Muscle of arm (tissue), 1 donor: ENCODE measurements at regions not wholly inside any gene's neighbourhood (a gene's known extent, or its start where the extent isn't known, plus 50 kb on each side); places are given as distances from the start of the nearest gene placed in this dataset.
"Not testable (repeated sequence)": the region's sequence is repeated elsewhere in the genome, so short reads cannot be mapped to it uniquely, and the experiment has no call there.

ENCODE experiments used
- DNase-seq: peaks from one replicate; pipeline ENCODE4 v3.0.0-alpha.2; 2013

DNA sequence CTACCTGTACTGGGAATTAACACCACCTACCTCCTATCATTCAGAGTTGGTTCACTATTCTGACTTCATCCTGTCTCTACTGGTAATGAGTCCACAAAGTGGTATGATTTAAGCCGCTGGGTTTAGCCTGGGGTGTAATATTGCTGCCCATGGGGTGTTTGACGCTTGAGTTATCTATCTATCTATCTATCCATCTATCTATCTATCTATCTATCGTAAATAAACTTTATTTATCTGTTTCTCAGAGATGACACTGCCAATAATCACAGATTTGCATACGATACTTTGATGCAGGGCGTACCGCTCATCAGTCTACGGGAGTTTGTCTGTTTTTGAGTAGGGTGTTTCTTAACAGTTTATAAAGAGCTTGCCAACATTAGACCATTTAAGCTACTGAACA is 73.6 kb upstream of the ZNF184 start:
- no peak for DNase-seq

DNA sequence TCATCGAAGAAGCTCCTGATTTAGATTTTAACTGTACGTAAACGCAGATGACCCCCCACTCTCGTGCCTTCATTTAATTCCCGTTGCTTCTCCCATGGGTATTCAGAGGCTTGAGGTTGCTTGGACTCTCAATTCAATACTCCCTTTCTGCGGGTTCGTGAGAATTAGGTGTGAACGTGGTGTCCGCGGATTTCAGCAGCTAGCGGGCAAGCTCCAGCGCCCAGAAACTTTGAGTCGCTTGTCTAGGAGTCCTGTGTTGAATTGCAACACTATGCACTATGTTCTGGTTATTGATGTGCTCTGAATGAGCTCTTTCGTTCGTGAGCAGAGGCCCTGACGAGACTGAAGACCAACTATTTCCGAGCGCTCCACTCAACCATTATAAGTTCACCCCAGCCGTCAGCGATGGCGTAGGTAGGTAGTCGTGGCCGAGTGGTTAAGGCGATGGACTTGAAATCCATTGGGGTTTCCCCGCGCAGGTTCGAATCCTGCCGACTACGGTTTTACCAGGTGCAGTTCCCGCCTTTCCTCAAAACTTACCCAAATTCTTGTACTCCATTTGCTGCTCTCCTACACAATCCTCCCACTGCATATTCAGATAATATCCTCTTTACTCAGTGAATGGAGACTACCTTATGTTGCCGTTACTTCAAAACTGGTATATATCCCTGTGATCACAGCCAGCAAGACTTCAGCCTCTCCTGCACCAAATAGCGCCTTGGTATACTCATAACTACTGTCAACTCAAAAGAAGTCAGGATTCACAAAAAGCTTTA is 72.6 kb upstream of the ZNF184 start:
- no peak for DNase-seq

DNA sequence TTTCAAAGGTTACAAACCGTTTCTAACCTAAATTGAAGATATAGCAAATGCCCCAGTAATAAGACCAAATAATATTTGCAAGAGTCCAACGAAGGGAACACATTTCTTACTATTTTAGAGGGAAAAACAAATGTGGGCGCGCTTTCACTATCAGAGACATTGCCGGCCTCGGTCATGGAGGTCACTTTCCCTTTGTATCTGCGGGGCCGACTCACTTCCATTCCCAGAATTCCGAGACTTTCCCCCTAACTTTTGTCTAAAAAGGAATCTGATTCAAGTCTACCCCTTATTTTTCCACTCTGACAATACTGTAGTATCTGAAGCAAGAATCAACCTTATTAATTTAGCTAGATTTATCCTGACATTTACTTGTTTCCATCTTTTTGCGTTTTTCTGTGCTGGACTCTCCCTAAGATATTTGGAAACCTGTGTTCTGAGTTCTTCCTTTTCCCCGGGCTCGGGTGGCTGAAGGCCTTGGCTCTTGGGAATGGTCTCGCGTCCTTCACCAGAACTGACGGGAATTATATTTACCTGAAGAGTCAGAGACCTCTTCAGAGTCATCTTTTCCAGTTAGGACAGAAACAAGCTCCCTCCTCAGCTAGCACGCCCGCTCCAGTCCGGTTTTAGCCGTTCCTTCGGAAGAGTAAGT is 71.8 kb upstream of the ZNF184 start:
- DNase-seq: no peak

DNA sequence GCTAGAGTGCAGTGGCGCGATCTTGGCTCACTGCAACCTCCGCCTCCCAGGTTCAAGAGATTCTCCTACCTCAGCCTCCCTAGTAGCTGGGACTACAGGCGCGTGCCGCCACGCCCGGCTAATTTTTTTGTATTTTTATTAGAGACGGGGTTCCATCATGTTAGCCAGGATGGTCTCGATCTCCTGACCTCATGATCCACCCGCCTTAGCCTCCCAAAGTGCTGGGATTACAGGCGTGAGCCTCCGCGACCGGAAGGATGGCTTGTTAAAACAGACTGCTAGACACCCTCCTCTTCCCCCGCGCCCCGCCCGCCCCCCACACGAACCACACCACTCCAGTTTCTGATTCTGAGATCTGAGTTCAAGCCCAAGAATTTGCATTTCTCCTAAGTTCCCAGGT is 71.2 kb upstream of the ZNF184 start:
- DNase-seq: not testable (repeated sequence)

DNA sequence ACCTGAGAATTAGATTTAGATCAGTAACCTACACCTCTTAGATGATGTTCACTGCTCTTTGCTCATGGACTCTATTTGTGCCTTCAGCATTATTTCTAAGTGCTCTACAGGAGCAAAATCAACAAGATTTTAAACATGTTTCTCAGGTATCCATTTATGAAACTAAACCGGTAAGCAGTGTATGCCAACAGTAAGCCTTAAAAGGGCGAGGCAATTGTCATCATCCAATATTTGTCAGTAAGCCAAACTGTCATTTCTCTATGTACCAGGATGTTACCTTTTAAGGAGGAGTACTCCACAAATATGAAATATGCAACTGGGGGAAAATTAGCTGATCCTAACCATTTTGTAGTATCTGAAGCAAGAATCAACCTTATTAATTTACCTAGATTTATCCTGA is 69.6 kb upstream of the ZNF184 start:
- DNase-seq: no peak

DNA sequence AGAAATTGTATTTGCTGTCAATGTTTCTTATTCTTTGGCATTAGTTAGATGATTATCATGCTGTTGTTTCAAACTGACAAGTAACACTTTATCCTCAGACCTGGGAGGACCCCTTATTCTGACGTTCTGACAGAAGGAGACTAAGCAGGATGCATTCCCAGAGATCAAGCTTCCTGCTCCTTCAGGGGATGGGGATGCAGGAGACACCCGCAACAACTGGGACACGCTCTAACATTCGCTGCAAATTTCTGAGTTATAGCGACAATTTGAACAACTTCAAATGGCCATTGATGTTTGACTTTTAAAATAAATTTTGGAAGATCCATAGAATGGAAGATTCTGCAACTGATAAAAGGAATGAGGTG is 69.0 kb upstream of the ZNF184 start:
- no peak for DNase-seq

DNA sequence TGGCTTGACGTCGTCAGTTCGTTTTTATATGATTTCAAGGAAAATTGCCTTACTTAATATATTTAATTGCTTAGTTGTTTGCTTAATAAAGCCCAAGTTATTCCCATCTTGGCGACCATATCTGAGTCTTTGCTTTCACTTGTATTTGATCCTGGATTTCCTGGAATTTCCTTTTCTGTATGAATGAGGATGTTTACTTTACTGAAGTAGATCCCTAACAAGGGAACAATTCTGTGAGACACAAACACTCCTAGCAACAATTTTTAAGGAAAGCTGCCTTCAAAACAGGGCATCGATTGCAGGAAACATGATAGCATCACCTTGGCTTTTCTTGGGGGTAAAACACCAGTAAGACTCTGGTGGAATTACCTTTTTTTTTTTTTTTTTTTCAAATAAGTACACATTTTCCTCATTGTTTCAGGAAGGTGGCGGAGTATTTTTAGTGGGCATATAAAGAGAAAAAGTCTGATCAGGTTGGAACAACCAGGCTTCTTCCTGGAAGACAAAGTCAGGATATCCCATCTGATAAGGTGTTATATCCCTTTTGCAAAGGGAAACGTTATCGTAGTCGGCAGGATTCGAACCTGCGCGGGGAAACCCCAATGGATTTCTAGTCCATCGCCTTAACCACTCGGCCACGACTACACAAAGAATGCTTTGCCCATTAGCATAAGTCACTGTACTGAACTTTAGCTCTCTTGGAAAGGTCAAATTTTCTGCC is 68.5 kb upstream of the ZNF184 start:
- DNase-seq: no peak

DNA sequence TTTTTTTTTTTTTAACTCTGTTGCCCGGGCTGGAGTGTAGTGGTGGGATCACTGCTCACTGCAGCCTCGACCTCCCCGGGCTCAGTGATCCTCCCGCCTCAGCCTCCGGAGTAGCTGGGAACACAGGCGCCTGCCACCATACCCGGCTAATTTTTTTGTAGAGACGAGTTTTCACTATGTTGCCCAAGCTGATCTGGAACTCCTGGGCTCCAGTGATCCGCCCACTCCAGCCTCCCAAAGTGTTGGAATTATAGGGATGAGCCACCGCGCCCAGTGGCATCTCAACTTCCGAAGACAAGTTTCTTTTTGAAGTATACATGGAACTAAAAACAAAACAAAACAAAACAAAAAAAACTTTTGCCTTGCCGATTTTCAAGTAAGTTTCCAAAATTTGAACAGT is 66.6 kb upstream of the ZNF184 start:
- no peak for DNase-seq

DNA sequence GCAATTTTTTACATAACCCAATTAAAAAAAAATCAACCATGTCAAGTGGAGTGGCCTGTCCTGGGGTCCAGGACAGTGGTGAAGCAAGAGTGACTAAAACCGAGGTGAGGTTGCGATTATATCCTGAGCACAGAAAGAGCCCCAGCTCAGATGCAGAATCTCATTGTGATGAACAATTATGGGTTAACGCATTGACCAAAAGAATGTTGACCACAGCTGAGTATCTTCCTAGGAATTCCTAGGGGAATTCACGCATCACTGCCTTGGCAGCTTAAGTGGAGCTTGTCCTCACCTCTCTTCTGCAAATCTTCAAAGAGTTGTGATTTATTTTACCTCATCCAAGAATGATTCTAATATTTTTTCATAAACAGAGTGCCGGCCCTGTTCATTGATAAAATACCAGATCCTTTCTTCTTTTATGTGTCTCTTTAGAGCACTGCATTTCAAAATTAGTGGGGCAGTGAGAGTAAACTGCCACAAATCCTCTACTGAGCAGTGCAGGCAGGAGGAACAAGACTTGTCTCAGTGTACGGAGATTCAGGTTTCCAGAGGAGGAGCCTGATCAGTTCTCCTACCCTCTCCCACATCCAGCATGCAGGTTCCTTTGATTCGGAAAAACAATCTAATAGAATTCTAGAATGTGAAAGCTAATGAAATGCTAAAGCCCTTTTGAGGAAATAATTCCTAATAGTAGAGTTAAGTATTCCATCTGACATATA is 60.1 kb upstream of the ZNF184 start:
- no peak for DNase-seq

DNA sequence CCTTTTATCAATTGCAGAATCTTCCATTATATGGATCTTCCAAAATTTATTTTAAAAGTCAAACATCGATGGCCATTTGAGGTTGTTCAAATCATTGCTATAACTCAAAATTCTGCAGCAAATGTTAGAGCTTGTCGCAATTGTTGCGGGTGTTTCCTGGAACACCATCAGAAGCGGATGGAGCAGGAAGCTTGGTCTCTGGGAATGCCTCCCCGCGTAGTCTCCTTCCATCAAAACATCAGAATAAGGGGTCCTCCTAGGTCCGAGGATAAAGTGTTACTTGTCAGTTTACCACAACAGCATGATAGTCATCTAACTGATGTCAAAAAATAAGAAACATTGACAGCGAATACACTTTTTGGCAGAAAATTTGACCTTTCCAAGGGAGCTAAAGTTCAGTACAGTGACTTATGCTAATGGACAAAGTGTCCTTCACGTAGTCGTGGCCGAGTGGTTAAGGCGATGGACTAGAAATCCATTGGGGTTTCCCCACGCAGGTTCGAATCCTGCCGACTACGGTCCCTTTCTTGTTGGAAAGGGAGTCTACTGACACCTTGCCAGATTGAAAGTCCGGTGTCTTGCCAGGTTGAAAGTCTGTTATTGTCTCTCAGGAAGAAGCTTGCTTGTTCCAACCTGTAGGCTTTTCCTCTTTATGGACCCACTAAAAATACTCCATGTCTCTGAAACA is 59.0 kb upstream of the ZNF184 start:
- DNase-seq: no peak

DNA sequence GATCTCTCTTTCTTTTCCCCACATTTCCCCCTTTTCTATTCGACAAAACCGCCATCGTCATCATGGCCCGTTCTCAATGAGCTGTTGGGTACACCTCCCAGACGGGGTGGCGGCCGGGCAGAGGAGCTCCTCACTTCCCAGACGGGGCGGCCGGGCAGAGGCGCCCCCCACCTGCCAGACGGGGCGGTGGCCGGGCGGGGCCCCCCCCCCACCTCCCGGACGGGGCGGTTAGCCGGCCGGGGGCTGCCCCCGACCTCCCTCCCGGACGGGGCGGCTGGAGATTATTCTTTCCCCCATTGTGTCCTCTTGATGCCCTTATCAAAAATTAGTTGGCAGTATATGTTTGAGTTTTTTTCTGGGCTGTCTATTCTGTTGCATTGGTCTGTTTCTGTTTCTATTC is 56.9 kb upstream of the ZNF184 start:
- not testable (repeated sequence) for DNase-seq

DNA sequence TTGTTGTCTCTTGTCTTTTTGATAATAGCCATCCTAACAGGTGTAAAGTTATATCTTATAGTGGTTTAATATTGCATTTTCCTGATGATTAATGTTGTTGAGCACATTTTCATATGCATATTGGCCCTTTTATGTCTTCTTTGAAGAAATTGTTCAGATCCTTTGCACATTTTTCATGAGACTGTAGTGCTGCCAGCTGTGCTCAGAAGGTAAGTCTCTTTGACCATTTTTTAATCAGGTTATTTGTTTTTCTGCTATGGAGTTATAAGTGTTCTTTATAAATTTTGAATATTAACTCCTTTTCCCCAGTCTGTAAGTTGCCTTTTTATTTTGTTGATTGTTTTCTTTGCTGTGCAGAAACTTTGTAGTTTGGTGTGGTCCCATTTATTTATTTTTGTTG is 55.8 kb upstream of the ZNF184 start:
- DNase-seq: no peak
